Suprapubic skin (tissue), 4 donors: ENCODE measurements at regions not wholly inside any gene's neighbourhood (a gene's known extent, or its start where the extent isn't known, plus 50 kb on each side); places are given as distances from the start of the nearest gene placed in this dataset.

Experiments
- CTCF ChIP-seq, 2 donors: fragments of 200-600 bp in 1 of 2; fragments of 450-650 bp in 1 of 2; sonication (generic) in 1 of 2; IDR thresholded peaks; one replicate each; pipeline ENCODE4 v1.5.1; 2016 to 2019; ENCODE audit warnings: antibody characterized with exemption in 2 of 2, mild to moderate bottlenecking in 1 of 2, moderate library complexity in 1 of 2
- EP300 ChIP-seq: sonication (generic); formaldehyde crosslinking; IDR thresholded peaks from one replicate; pipeline ENCODE4 v1.6.1; 2017; ENCODE audit warnings: antibody characterized with exemption
- POLR2A ChIP-seq, 2 donors: fragments of 450-650 bp; IDR thresholded peaks; one replicate each; pipeline ENCODE4 v1.6.1; 2017; ENCODE audit warnings: antibody characterized with exemption in 2 of 2, mild to moderate bottlenecking in 2 of 2, moderate library complexity in 2 of 2
- POLR2AphosphoS5 ChIP-seq, 3 donors: sonication (generic); formaldehyde crosslinking; IDR thresholded peaks; one replicate each; pipeline ENCODE4 v1.6.1; 2017; ENCODE audit warnings: antibody characterized with exemption in 3 of 3

DNA sequence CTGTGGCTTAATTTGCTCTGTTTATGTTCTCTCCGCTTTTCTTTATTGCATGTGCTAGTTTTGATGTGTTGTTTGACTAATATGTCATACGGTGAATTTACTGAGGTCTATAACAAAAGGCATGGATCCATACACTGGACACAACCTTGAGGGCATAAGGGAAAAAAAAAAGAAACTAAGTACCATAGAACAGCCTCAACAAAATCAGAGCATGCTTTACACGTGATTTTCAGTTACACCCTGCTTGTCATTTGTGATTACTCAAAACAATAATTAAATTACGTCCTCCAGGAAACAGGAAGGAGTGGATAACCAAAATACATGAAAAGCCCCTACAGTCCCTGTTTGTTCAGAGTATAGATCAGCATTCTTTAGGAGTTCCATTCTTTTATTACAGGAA, 150.5 kb downstream of the CRPPA start:
- TF ChIP-seq CTCF (IDR thresholded peaks at IDR 0.05) (no peak), POLR2A (IDR thresholded peaks at IDR 0.05) (no peak), POLR2AphosphoS5 (IDR thresholded peaks at IDR 0.05) (no peak), EP300 (no peak)
